ENCODE measurements at regions not wholly inside any gene's neighbourhood (a gene's known extent, or its start where the extent isn't known, plus 50 kb on each side); places are given as distances from the start of the nearest gene placed in this dataset.

DNA sequence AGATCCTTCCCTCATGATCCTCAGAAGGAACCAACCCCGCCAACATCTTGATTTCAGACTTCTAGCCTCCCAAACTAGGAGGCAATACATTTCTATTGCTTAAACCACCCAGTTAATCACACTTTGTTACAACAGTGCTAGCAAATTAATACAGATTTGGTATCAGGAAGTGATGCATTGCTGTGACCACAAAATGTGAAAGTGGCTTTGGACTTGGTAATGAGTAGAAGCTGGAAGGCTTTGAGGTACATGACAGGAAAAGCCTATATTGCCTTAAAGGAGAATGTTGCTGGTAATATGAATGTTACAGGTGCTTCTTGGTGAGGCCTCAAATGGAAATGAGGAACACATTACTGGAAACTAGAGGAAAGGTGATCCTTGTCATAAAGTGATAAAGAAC lies 260.3 kb downstream of the SATB2 start:
- Histone ChIP-seq H3K27me3 (ENCODE audit: low read length) (no peaks in the 10 kb centered on the region), H3K27ac (ENCODE audit: low read length) (no peak overlapping the region), H3K4me2 (ENCODE audit: low read length) (no peak overlapping the region), H2AFZ (ENCODE audit: low read length) (no peak overlapping the region), H3K79me2 (ENCODE audit: low read length) (no peaks in the 10 kb centered on the region), H4K20me1 (ENCODE audit: low read length) (no peaks in the 10 kb centered on the region), H3K36me3 (ENCODE audit: low read depth, low read length) (no peaks in the 10 kb centered on the region), H3F3A (ENCODE audit: low read length, unreplicated experiment) (no peaks in the 10 kb centered on the region), H3K9me3 (ENCODE audit: low read length) (no peaks in the 10 kb centered on the region), H3K4me1 (ENCODE audit: insufficient read depth, low read length) (no peaks in the 10 kb centered on the region), H3K9ac (ENCODE audit: low read length) (no peak overlapping the region), H3K9me2 (replicated peaks; ENCODE audit: low read length) (no peaks in the 10 kb centered on the region), H3K4me3 (ENCODE audit: low read length) (no peak overlapping the region)
- ChIA-PET POLR2A (ENCODE audit: unreplicated experiment) (no interaction called here), CTCF (no interaction called here)
- DNase-seq: no peak
- no TSS peak for BruUV-seq (replicated peaks)
- TF ChIP-seq EZH2 (IDR thresholded peaks at IDR 0.05; ENCODE audit: low read length, unreplicated experiment) (no peak), EZH2phosphoT487 (IDR thresholded peaks at IDR 0.05; ENCODE audit: borderline replicate concordance, low read length) (no peak)
- TF ChIP-seq, protein P1, sequence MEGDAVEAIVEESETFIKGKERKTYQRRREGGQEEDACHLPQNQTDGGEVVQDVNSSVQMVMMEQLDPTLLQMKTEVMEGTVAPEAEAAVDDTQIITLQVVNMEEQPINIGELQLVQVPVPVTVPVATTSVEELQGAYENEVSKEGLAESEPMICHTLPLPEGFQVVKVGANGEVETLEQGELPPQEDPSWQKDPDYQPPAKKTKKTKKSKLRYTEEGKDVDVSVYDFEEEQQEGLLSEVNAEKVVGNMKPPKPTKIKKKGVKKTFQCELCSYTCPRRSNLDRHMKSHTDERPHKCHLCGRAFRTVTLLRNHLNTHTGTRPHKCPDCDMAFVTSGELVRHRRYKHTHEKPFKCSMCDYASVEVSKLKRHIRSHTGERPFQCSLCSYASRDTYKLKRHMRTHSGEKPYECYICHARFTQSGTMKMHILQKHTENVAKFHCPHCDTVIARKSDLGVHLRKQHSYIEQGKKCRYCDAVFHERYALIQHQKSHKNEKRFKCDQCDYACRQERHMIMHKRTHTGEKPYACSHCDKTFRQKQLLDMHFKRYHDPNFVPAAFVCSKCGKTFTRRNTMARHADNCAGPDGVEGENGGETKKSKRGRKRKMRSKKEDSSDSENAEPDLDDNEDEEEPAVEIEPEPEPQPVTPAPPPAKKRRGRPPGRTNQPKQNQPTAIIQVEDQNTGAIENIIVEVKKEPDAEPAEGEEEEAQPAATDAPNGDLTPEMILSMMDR (conservative IDR thresholded peaks at IDR 0.05; ENCODE audit: low read depth, low read length): no peak
- no peak for ATAC-seq
- intact Hi-C loops (cut with micrococcal nuclease): no loop called here

DNA sequence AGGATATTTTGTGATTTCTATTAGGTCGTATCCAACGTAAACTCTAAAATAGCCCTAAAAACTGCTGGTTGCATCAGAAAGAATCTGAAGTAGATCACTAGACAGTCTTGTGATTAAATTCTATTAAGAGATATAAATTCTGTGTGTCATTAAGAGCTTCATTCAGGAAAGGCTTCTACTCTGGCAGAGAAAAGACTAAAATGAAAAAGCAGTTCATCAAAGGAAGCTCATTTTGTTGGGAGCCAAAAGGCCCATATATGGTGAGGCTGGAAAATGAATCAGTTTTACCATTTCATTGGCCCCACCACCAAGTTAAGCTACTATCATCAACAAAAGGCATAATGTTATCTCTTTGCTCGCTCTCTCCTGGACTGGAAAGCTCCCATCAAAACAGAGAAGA lies 261.1 kb downstream of the SATB2 start:
- Histone ChIP-seq H2AFZ (ENCODE audit: low read length) (no peak overlapping the region), H4K20me1 (ENCODE audit: low read length) (no peaks in the 10 kb centered on the region), H3K4me3 (ENCODE audit: low read length) (no peak overlapping the region), H3K4me2 (ENCODE audit: low read length) (no peak overlapping the region), H3K79me2 (ENCODE audit: low read length) (no peaks in the 10 kb centered on the region), H3K9me3 (ENCODE audit: low read length) (no peaks in the 10 kb centered on the region), H3K27me3 (ENCODE audit: low read length) (0 out of 2 replicates have a peak, but pooled peaks cover under 1% of the 10 kb centered on the region), H3K9ac (ENCODE audit: low read length) (no peak overlapping the region), H3K4me1 (ENCODE audit: insufficient read depth, low read length) (no peaks in the 10 kb centered on the region), H3K36me3 (ENCODE audit: low read depth, low read length) (no peaks in the 10 kb centered on the region), H3F3A (ENCODE audit: low read length, unreplicated experiment) (no peaks in the 10 kb centered on the region), H3K27ac (ENCODE audit: low read length) (no peak overlapping the region), H3K9me2 (replicated peaks; ENCODE audit: low read length) (no peaks in the 10 kb centered on the region)
- BruUV-seq (replicated peaks): no TSS peak
- ChIA-PET CTCF (no interaction called here), POLR2A (ENCODE audit: unreplicated experiment) (no interaction called here)
- DNase-seq (no peak), ATAC-seq (no peak)
- TF ChIP-seq EZH2phosphoT487 (IDR thresholded peaks at IDR 0.05; ENCODE audit: borderline replicate concordance, low read length): no peak
- no peak for TF ChIP-seq EZH2 (IDR thresholded peaks at IDR 0.05; ENCODE audit: low read length, unreplicated experiment)
- TF ChIP-seq, protein P1 (conservative IDR thresholded peaks at IDR 0.05; ENCODE audit: low read depth, low read length): no peak
- intact Hi-C loops (cut with micrococcal nuclease): no loop called here

DNA sequence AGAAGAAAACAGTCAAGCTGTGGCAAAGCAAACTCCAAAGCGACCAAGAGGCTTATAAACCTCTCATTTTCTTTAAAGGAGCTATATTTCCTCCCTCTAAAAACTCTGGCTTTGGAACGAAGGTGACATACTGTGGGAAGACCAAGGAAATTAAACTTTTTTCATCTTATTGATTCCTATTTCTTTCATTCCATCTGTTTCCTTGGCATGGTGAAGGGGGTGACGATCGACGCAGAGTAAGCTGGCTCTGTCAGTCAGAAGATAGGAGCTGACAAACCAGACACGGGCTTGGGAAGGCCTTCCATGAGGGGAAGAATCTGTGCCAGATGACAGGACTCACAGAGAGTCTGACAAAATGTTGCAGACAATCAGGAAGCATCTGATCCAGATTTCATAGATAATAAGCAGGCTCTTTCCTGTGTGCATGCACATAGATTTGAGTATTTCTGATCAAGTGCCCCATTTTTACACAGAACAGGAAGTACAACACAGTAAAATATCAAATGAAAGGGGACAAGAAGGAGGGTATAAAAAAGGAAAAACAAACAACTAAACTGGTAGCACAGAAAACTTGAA lies 261.7 kb downstream of the SATB2 start:
- POLR2A ChIA-PET (ENCODE audit: unreplicated experiment): interaction anchor here (0.7 kb wide), 1 partner anchor 26 kb away, joined by 3 read pairs; no protein-coding TSS in a partner anchor

More for the DNA sequence above, 261.7 kb downstream of the SATB2 start:
- H2AFZ ChIP-seq (ENCODE audit: low read length): no peak overlapping the region
- H3K9me3 ChIP-seq (ENCODE audit: low read length): no peaks in the 10 kb centered on the region
- no peaks in the 10 kb centered on the region for H3K36me3 ChIP-seq (ENCODE audit: low read depth, low read length)
- CTCF ChIA-PET: no interaction called here
- ATAC-seq (no peak), DNase-seq (no peak)
- no peak overlapping the region for H3K9ac ChIP-seq (ENCODE audit: low read length)
- BruUV-seq (replicated peaks): no TSS peak
- no peaks in the 10 kb centered on the region for H3K4me1 ChIP-seq (ENCODE audit: insufficient read depth, low read length)
- no peak overlapping the region for H3K27ac ChIP-seq (ENCODE audit: low read length)
- intact Hi-C loops (cut with micrococcal nuclease): no loop called here
- H4K20me1 ChIP-seq (ENCODE audit: low read length): no peaks in the 10 kb centered on the region
- no peaks in the 10 kb centered on the region for H3K79me2 ChIP-seq (ENCODE audit: low read length)
- TF ChIP-seq, protein P1 (conservative IDR thresholded peaks at IDR 0.05; ENCODE audit: low read depth, low read length): no peak
- TF ChIP-seq EZH2phosphoT487 (IDR thresholded peaks at IDR 0.05; ENCODE audit: borderline replicate concordance, low read length): no peak
- no peak for TF ChIP-seq EZH2 (IDR thresholded peaks at IDR 0.05; ENCODE audit: low read length, unreplicated experiment)
- H3K4me2 ChIP-seq (ENCODE audit: low read length): no peak overlapping the region
- 0 out of 2 replicates have a peak, but pooled peaks cover 6% of the 10 kb centered on the region for H3K27me3 ChIP-seq (ENCODE audit: low read length)
- no peaks in the 10 kb centered on the region for H3F3A ChIP-seq (ENCODE audit: low read length, unreplicated experiment)
- no peak overlapping the region for H3K4me3 ChIP-seq (ENCODE audit: low read length)
- no peaks in the 10 kb centered on the region for H3K9me2 ChIP-seq (replicated peaks; ENCODE audit: low read length)

All from PC-3 (cell line).